ENCODE measurements at regions not wholly inside any gene's neighbourhood (a gene's known extent, or its start where the extent isn't known, plus 50 kb on each side); places are given as distances from the start of the nearest gene placed in this dataset.

GRCh38 chr7:83819911-83820310 is 171.0 kb upstream of the SEMA3E start:
- WGBS (ENCODE audit: extremely low coverage, insufficient read length, low lambda C conversion rate): no CpG with 5 or more reads among the region's 3 CpGs
- Histone ChIP-seq H2BK15ac (ENCODE audit: low read depth, low read length) (no peak overlapping the region), H3K9me3 (ENCODE audit: control insufficient read depth, low read depth, low read length) (no peaks in the 10 kb centered on the region), H2BK5ac (ENCODE audit: insufficient read length, low read length) (no peak overlapping the region), H3K27me3 (ENCODE audit: insufficient read depth, low read length) (no peaks in the 10 kb centered on the region), H3K79me2 (ENCODE audit: insufficient read depth, low read length) (no peaks in the 10 kb centered on the region), H2AK5ac (ENCODE audit: insufficient read length, low read length) (no peak overlapping the region), H4K91ac (ENCODE audit: insufficient read length, low read depth, low read length) (no peak overlapping the region), H3K18ac (ENCODE audit: insufficient read length, low read depth, low read length) (no peak overlapping the region), H2BK20ac (ENCODE audit: low read depth, low read length, poor library complexity, severe bottlenecking) (no peak overlapping the region), H3K4ac (ENCODE audit: low read depth, low read length) (no peak overlapping the region), H3K4me1 (ENCODE audit: insufficient read depth, low read length) (no peaks in the 10 kb centered on the region), H3K23ac (ENCODE audit: insufficient read length, low read depth, low read length) (no peak overlapping the region), H3K4me2 (ENCODE audit: insufficient read depth, insufficient read length, low read length) (no peak overlapping the region), H4K5ac (ENCODE audit: insufficient read length, low read depth, low read length) (no peak overlapping the region), H2BK120ac (ENCODE audit: low read depth, low read length, poor library complexity, severe bottlenecking) (no peak overlapping the region), H4K20me1 (ENCODE audit: control insufficient read depth, insufficient read depth, insufficient read length) (no peaks in the 10 kb centered on the region), H3K23me2 (ENCODE audit: insufficient read length, low read depth, low read length, poor library complexity, severe bottlenecking) (no peaks in the 10 kb centered on the region), H3K27ac (ENCODE audit: insufficient read length, low read depth, low read length) (no peak overlapping the region), H3K56ac (ENCODE audit: insufficient read length, low read depth, low read length) (no peak overlapping the region), H2BK12ac (ENCODE audit: insufficient read length, low read depth, low read length) (no peak overlapping the region), H3K9ac (ENCODE audit: extremely low read depth, insufficient read length, low read length) (no peak overlapping the region), H4K8ac (replicated peaks; ENCODE audit: insufficient read length, low read depth, low read length) (no peak overlapping the region), H3T11ph (ENCODE audit: low read length) (no peak overlapping the region), H2AFZ (ENCODE audit: low read length) (no peak overlapping the region), H3K79me1 (ENCODE audit: insufficient read depth, low read depth, low read length, poor library complexity, severe bottlenecking) (no peaks in the 10 kb centered on the region), H3K14ac (ENCODE audit: insufficient read depth, low read length) (no peak overlapping the region)
- TF ChIP-seq CTCF (conservative IDR thresholded peaks at IDR 0.05): peak; percentile 36; the same call in 2 of the 3 replicates
- no peaks in the 10 kb centered on the region for H3K27me3 Mint-ChIP-seq (ENCODE audit: low read depth)
- peaks cover 3% of the 10 kb centered on the region in 2 experiments; a peak in 3 of 4 replicates for H3K4me1 Mint-ChIP-seq
- H3K4me3 Mint-ChIP-seq: no peak overlapping the region
- H3K36me3 Mint-ChIP-seq (ENCODE audit: insufficient read depth in 1 of 3, low read depth in 3 of 3): no peaks in the 10 kb centered on the region
- DNase-seq: peak; percentile 42
- H3K9me3 Mint-ChIP-seq: peaks cover 0 to 2% of the 10 kb centered on the region in 2 experiments; a peak in 1 of 5 replicates
- H3K27ac Mint-ChIP-seq: peak overlapping the region in 1 of 3 experiments; percentile 12; a peak in 1 of 7 replicates

All from H9 (cell line).